ENCODE measurements at regions not wholly inside any gene's neighbourhood (a gene's known extent, or its start where the extent isn't known, plus 50 kb on each side); places are given as distances from the start of the nearest gene placed in this dataset.

DNA sequence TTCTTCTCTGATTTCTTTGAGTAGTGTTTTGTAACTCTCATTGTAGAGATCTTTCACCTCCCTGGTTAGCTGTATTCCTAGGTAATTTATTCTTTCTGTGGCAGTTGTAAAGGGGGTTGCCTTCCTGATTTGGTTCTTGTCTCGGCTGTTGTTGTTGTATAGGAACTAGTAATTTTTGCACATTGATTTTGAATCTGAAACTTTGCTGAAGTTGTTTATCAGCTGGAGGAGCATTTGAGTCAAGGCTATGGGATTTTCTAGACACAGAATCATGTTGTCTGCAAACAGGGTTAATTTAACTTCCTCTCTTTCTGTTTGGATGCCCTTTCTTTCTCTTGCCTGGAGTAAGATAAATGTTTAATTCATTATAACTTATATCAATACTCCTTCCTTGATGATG, 86.4 kb downstream of the OLIG3 start (continued):
- TF ChIP-seq SMAD4 (CRISPR knock-in tag; IDR thresholded peaks at IDR 0.05), result no peak
- TF ChIP-seq ZNF121 (CRISPR knock-in tag; IDR thresholded peaks at IDR 0.05), result no peak
- TF ChIP-seq GABPB1 (CRISPR knock-in tag; IDR thresholded peaks at IDR 0.05), result no peak
- TF ChIP-seq, protein P1, sequence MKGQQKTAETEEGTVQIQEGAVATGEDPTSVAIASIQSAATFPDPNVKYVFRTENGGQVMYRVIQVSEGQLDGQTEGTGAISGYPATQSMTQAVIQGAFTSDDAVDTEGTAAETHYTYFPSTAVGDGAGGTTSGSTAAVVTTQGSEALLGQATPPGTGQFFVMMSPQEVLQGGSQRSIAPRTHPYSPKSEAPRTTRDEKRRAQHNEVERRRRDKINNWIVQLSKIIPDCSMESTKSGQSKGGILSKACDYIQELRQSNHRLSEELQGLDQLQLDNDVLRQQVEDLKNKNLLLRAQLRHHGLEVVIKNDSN (CRISPR knock-in tag; IDR thresholded peaks at IDR 0.05), result no peak
- no peak for TF ChIP-seq FOXP1 (CRISPR knock-in tag; IDR thresholded peaks at IDR 0.05; ENCODE audit: borderline replicate concordance)
- TF ChIP-seq, protein P2, sequence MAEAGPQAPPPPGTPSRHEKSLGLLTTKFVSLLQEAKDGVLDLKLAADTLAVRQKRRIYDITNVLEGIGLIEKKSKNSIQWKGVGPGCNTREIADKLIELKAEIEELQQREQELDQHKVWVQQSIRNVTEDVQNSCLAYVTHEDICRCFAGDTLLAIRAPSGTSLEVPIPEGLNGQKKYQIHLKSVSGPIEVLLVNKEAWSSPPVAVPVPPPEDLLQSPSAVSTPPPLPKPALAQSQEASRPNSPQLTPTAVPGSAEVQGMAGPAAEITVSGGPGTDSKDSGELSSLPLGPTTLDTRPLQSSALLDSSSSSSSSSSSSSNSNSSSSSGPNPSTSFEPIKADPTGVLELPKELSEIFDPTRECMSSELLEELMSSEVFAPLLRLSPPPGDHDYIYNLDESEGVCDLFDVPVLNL (CRISPR knock-in tag; IDR thresholded peaks at IDR 0.05; ENCODE audit: borderline replicate concordance, low read depth), result no peak
- TF ChIP-seq ZNF416 (CRISPR knock-in tag; IDR thresholded peaks at IDR 0.05), result no peak
- TF ChIP-seq, protein P3, sequence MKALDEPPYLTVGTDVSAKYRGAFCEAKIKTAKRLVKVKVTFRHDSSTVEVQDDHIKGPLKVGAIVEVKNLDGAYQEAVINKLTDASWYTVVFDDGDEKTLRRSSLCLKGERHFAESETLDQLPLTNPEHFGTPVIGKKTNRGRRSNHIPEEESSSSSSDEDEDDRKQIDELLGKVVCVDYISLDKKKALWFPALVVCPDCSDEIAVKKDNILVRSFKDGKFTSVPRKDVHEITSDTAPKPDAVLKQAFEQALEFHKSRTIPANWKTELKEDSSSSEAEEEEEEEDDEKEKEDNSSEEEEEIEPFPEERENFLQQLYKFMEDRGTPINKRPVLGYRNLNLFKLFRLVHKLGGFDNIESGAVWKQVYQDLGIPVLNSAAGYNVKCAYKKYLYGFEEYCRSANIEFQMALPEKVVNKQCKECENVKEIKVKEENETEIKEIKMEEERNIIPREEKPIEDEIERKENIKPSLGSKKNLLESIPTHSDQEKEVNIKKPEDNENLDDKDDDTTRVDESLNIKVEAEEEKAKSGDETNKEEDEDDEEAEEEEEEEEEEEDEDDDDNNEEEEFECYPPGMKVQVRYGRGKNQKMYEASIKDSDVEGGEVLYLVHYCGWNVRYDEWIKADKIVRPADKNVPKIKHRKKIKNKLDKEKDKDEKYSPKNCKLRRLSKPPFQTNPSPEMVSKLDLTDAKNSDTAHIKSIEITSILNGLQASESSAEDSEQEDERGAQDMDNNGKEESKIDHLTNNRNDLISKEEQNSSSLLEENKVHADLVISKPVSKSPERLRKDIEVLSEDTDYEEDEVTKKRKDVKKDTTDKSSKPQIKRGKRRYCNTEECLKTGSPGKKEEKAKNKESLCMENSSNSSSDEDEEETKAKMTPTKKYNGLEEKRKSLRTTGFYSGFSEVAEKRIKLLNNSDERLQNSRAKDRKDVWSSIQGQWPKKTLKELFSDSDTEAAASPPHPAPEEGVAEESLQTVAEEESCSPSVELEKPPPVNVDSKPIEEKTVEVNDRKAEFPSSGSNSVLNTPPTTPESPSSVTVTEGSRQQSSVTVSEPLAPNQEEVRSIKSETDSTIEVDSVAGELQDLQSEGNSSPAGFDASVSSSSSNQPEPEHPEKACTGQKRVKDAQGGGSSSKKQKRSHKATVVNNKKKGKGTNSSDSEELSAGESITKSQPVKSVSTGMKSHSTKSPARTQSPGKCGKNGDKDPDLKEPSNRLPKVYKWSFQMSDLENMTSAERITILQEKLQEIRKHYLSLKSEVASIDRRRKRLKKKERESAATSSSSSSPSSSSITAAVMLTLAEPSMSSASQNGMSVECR (CRISPR knock-in tag; IDR thresholded peaks at IDR 0.05; ENCODE audit: borderline replicate concordance), result no peak
- TF ChIP-seq ELF4 (CRISPR knock-in tag; IDR thresholded peaks at IDR 0.05; ENCODE audit: low read depth), result no peak
- no peak for TF ChIP-seq ESRRA (CRISPR knock-in tag; IDR thresholded peaks at IDR 0.05; ENCODE audit: borderline replicate concordance)

DNA sequence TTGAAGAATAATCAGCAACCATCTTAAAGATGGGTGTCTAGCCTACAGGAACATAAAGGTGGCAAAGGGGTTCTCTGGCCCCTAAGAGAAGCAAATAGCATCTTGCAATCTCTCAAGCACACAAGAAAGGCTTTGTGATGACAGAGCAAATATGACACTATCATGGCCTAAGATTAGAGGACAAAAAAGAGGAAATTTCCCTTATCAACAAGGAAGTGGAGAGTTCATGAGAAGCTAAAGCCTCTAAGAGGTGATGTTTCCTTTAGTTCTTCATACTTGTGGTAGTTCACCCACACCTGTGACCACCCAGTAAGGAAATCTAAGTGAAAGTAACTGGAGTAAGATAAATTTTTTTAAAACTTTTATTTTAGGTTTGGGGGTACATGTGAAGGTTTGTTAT, 88.4 kb downstream of the OLIG3 start:
- TF ChIP-seq, protein P4, sequence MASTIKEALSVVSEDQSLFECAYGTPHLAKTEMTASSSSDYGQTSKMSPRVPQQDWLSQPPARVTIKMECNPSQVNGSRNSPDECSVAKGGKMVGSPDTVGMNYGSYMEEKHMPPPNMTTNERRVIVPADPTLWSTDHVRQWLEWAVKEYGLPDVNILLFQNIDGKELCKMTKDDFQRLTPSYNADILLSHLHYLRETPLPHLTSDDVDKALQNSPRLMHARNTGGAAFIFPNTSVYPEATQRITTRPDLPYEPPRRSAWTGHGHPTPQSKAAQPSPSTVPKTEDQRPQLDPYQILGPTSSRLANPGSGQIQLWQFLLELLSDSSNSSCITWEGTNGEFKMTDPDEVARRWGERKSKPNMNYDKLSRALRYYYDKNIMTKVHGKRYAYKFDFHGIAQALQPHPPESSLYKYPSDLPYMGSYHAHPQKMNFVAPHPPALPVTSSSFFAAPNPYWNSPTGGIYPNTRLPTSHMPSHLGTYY (CRISPR knock-in tag; IDR thresholded peaks at IDR 0.05), result no peak
- TF ChIP-seq, protein P5, sequence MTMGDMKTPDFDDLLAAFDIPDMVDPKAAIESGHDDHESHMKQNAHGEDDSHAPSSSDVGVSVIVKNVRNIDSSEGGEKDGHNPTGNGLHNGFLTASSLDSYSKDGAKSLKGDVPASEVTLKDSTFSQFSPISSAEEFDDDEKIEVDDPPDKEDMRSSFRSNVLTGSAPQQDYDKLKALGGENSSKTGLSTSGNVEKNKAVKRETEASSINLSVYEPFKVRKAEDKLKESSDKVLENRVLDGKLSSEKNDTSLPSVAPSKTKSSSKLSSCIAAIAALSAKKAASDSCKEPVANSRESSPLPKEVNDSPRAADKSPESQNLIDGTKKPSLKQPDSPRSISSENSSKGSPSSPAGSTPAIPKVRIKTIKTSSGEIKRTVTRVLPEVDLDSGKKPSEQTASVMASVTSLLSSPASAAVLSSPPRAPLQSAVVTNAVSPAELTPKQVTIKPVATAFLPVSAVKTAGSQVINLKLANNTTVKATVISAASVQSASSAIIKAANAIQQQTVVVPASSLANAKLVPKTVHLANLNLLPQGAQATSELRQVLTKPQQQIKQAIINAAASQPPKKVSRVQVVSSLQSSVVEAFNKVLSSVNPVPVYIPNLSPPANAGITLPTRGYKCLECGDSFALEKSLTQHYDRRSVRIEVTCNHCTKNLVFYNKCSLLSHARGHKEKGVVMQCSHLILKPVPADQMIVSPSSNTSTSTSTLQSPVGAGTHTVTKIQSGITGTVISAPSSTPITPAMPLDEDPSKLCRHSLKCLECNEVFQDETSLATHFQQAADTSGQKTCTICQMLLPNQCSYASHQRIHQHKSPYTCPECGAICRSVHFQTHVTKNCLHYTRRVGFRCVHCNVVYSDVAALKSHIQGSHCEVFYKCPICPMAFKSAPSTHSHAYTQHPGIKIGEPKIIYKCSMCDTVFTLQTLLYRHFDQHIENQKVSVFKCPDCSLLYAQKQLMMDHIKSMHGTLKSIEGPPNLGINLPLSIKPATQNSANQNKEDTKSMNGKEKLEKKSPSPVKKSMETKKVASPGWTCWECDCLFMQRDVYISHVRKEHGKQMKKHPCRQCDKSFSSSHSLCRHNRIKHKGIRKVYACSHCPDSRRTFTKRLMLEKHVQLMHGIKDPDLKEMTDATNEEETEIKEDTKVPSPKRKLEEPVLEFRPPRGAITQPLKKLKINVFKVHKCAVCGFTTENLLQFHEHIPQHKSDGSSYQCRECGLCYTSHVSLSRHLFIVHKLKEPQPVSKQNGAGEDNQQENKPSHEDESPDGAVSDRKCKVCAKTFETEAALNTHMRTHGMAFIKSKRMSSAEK (CRISPR knock-in tag; IDR thresholded peaks at IDR 0.05; ENCODE audit: borderline replicate concordance), result no peak
- TF ChIP-seq, protein P6, sequence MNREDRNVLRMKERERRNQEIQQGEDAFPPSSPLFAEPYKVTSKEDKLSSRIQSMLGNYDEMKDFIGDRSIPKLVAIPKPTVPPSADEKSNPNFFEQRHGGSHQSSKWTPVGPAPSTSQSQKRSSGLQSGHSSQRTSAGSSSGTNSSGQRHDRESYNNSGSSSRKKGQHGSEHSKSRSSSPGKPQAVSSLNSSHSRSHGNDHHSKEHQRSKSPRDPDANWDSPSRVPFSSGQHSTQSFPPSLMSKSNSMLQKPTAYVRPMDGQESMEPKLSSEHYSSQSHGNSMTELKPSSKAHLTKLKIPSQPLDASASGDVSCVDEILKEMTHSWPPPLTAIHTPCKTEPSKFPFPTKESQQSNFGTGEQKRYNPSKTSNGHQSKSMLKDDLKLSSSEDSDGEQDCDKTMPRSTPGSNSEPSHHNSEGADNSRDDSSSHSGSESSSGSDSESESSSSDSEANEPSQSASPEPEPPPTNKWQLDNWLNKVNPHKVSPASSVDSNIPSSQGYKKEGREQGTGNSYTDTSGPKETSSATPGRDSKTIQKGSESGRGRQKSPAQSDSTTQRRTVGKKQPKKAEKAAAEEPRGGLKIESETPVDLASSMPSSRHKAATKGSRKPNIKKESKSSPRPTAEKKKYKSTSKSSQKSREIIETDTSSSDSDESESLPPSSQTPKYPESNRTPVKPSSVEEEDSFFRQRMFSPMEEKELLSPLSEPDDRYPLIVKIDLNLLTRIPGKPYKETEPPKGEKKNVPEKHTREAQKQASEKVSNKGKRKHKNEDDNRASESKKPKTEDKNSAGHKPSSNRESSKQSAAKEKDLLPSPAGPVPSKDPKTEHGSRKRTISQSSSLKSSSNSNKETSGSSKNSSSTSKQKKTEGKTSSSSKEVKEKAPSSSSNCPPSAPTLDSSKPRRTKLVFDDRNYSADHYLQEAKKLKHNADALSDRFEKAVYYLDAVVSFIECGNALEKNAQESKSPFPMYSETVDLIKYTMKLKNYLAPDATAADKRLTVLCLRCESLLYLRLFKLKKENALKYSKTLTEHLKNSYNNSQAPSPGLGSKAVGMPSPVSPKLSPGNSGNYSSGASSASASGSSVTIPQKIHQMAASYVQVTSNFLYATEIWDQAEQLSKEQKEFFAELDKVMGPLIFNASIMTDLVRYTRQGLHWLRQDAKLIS (CRISPR knock-in tag; IDR thresholded peaks at IDR 0.05; ENCODE audit: borderline replicate concordance), result no peak
- TF ChIP-seq RELA (CRISPR knock-in tag; IDR thresholded peaks at IDR 0.05; ENCODE audit: borderline replicate concordance), result no peak
- TF ChIP-seq, protein P7, sequence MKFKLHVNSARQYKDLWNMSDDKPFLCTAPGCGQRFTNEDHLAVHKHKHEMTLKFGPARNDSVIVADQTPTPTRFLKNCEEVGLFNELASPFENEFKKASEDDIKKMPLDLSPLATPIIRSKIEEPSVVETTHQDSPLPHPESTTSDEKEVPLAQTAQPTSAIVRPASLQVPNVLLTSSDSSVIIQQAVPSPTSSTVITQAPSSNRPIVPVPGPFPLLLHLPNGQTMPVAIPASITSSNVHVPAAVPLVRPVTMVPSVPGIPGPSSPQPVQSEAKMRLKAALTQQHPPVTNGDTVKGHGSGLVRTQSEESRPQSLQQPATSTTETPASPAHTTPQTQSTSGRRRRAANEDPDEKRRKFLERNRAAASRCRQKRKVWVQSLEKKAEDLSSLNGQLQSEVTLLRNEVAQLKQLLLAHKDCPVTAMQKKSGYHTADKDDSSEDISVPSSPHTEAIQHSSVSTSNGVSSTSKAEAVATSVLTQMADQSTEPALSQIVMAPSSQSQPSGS (CRISPR knock-in tag; IDR thresholded peaks at IDR 0.05; ENCODE audit: borderline replicate concordance, low read depth), result no peak
- TF ChIP-seq, protein P8, sequence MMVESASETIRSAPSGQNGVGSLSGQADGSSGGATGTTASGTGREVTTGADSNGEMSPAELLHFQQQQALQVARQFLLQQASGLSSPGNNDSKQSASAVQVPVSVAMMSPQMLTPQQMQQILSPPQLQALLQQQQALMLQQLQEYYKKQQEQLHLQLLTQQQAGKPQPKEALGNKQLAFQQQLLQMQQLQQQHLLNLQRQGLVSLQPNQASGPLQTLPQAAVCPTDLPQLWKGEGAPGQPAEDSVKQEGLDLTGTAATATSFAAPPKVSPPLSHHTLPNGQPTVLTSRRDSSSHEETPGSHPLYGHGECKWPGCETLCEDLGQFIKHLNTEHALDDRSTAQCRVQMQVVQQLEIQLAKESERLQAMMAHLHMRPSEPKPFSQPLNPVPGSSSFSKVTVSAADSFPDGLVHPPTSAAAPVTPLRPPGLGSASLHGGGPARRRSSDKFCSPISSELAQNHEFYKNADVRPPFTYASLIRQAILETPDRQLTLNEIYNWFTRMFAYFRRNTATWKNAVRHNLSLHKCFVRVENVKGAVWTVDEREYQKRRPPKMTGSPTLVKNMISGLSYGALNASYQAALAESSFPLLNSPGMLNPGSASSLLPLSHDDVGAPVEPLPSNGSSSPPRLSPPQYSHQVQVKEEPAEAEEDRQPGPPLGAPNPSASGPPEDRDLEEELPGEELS (CRISPR knock-in tag; IDR thresholded peaks at IDR 0.05), result no peak
- H3K36me3 Mint-ChIP-seq, result no peaks in the 10 kb centered on the region
- ATAC-seq (no peak), DNase-seq (ENCODE audit: low spot score) (no peak)
- H3K4me3 Mint-ChIP-seq, result no peak overlapping the region
- H3K4me1 Mint-ChIP-seq, result peaks cover 5% of the 10 kb centered on the region
- no peak overlapping the region for H3K27ac Mint-ChIP-seq
- ChIA-PET POLR2A (interaction anchor here (0.7 kb wide), 1 partner anchor 236 kb away, joined by 5 read pairs; no protein-coding TSS in a partner anchor), CTCF (no interaction called here)
- H3K27me3 Mint-ChIP-seq (ENCODE audit: low read depth), result no peaks in the 10 kb centered on the region; the same call in 1 of the 2 replicates
- H3K9me3 Mint-ChIP-seq, result peaks cover 18% of the 10 kb centered on the region
